ENCODE measurements at regions not wholly inside any gene's neighbourhood (a gene's known extent, or its start where the extent isn't known, plus 50 kb on each side); places are given as distances from the start of the nearest gene placed in this dataset.

- TF ChIP-seq, protein P1, sequence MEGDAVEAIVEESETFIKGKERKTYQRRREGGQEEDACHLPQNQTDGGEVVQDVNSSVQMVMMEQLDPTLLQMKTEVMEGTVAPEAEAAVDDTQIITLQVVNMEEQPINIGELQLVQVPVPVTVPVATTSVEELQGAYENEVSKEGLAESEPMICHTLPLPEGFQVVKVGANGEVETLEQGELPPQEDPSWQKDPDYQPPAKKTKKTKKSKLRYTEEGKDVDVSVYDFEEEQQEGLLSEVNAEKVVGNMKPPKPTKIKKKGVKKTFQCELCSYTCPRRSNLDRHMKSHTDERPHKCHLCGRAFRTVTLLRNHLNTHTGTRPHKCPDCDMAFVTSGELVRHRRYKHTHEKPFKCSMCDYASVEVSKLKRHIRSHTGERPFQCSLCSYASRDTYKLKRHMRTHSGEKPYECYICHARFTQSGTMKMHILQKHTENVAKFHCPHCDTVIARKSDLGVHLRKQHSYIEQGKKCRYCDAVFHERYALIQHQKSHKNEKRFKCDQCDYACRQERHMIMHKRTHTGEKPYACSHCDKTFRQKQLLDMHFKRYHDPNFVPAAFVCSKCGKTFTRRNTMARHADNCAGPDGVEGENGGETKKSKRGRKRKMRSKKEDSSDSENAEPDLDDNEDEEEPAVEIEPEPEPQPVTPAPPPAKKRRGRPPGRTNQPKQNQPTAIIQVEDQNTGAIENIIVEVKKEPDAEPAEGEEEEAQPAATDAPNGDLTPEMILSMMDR (IDR thresholded peaks at IDR 0.05), result no peak
- TF ChIP-seq POLR2AphosphoS5 (IDR thresholded peaks at IDR 0.05; ENCODE audit: insufficient read depth in 1 of 2, low read depth in 1 of 2) (no peak), POLR2A (IDR thresholded peaks at IDR 0.05) (no peak)
These were observed 54.0 kb upstream of the LARP1 start for GRCh38 chr5:154701181-154701580.

Data from vagina (tissue), 2 donors.